GM06990 (cell line): ENCODE measurements at regions not wholly inside any gene's neighbourhood (a gene's known extent, or its start where the extent isn't known, plus 50 kb on each side); places are given as distances from the start of the nearest gene placed in this dataset.

Source experiments
- DNase-seq: peaks from one replicate; pipeline ENCODE4 v3.0.0-alpha.2; 2011; ENCODE audit not compliant: insufficient read length; ENCODE audit errors: extremely low read depth
- H3K27me3 ChIP-seq: replicated peaks from 2 replicates; pipeline ENCODE4 v1.6.0; 2011; ENCODE audit warnings: low read length; ENCODE audit not compliant: control insufficient read depth, insufficient read depth
- H3K36me3 ChIP-seq: 2 replicates; pipeline ENCODE4 v1.5.1; 2011; ENCODE audit warnings: low read length; ENCODE audit not compliant: control insufficient read depth, insufficient read depth
- H3K4me3 ChIP-seq: replicated peaks from 2 replicates; pipeline ENCODE4 v1.5.1; 2011; ENCODE audit warnings: low read depth, mild to moderate bottlenecking, control low read depth, low read length
- CTCF ChIP-seq: IDR thresholded peaks from 2 replicates; pipeline ENCODE4 v1.5.1; 2011; ENCODE audit warnings: low read length, control low read depth, mild to moderate bottlenecking, inconsistent platforms; ENCODE audit not compliant: insufficient read depth, poor library complexity, severe bottlenecking

GRCh38 chr2:60104514-60105505 lies 448.6 kb downstream of the BCL11A start:
- Histone ChIP-seq H3K36me3 (no peaks in the 10 kb centered on the region), H3K4me3 (no peak overlapping the region), H3K27me3 (no peaks in the 10 kb centered on the region)
- TF ChIP-seq CTCF: no peak
- no peak for DNase-seq

- Histone ChIP-seq H3K36me3 (no peaks in the 10 kb centered on the region), H3K4me3 (no peak overlapping the region), H3K27me3 (no peaks in the 10 kb centered on the region)
- no peak for DNase-seq
- no peak for TF ChIP-seq CTCF
These were observed 453.4 kb downstream of the BCL11A start for GRCh38 chr2:60100034-60100433.

- Histone ChIP-seq H3K36me3 (no peaks in the 10 kb centered on the region), H3K27me3 (no peaks in the 10 kb centered on the region), H3K4me3 (no peak overlapping the region)
- TF ChIP-seq CTCF: no peak
- DNase-seq: no peak
These were observed 454.5 kb downstream of the BCL11A start for GRCh38 chr2:60098996-60099395.

GRCh38 chr2:60097298-60097697 lies 456.2 kb downstream of the BCL11A start:
- TF ChIP-seq CTCF: no peak
- no peak for DNase-seq
- Histone ChIP-seq H3K27me3 (no peaks in the 10 kb centered on the region), H3K36me3 (no peaks in the 10 kb centered on the region), H3K4me3 (no peak overlapping the region)

GRCh38 chr2:60096556-60096955 lies 456.9 kb downstream of the BCL11A start:
- no peak for TF ChIP-seq CTCF
- H3K36me3 ChIP-seq: no peaks in the 10 kb centered on the region
- no peak overlapping the region for H3K4me3 ChIP-seq
- DNase-seq: no peak
- H3K27me3 ChIP-seq: no peaks in the 10 kb centered on the region
